Neural progenitor cell (in vitro differentiated cells): ENCODE measurements at regions not wholly inside any gene's neighbourhood (a gene's known extent, or its start where the extent isn't known, plus 50 kb on each side); places are given as distances from the start of the nearest gene placed in this dataset.

Source experiments
- CTCF ChIP-seq: fragments of 200-600 bp; sonication (generic); IDR thresholded peaks from 2 replicates; pipeline ENCODE4 v1.5.1; 2017; ENCODE audit warnings: antibody characterized with exemption, mild to moderate bottlenecking
- EZH2 ChIP-seq: fragments of 200-600 bp; sonication (generic); IDR thresholded peaks from 2 replicates; pipeline ENCODE4 v1.6.1; 2017; ENCODE audit warnings: antibody characterized with exemption, mild to moderate bottlenecking, moderate library complexity
- EZH2phosphoT487 ChIP-seq: fragments of 200-600 bp; sonication (generic); IDR thresholded peaks from 2 replicates; pipeline ENCODE4 v1.6.1; 2017; ENCODE audit warnings: antibody characterized with exemption

GRCh38 chr4:43837604-43838003 is 611.0 kb downstream of the KCTD8 start:
- TF ChIP-seq CTCF, result no peak
- no peak for TF ChIP-seq EZH2
- TF ChIP-seq EZH2phosphoT487, result no peak
